GM12892 (cell line): ENCODE measurements at regions not wholly inside any gene's neighbourhood (a gene's known extent, or its start where the extent isn't known, plus 50 kb on each side); places are given as distances from the start of the nearest gene placed in this dataset.

Experiments used
- POLR2A ChIP-seq: IDR thresholded peaks from 2 replicates; pipeline ENCODE4 v1.6.1; 2011; ENCODE audit warnings: low read depth, low read length, control low read depth
- POLR2AphosphoS5 ChIP-seq: IDR thresholded peaks from 2 replicates; pipeline ENCODE4 v1.6.1; 2011; ENCODE audit warnings: low read depth, low read length, control low read depth
- TAF1 ChIP-seq: IDR thresholded peaks from 2 replicates; pipeline ENCODE4 v1.6.1; 2011; ENCODE audit warnings: low read depth, mild to moderate bottlenecking, control low read depth, low read length, borderline replicate concordance

GRCh38 chr18:28267276-28267675, 90.3 kb upstream of the CDH2 start:
- TF ChIP-seq POLR2A, result no peak
- no peak for TF ChIP-seq TAF1
- TF ChIP-seq POLR2AphosphoS5, result no peak
